Natural killer cell (primary cell): ENCODE measurements at regions not wholly inside any gene's neighbourhood (a gene's known extent, or its start where the extent isn't known, plus 50 kb on each side); places are given as distances from the start of the nearest gene placed in this dataset.
A peak's percentile ranks its signal among the peaks of the same experiment; 100 is the strongest.

Experiments
- ATAC-seq, 3 donors: fragments of 150-1000 bp in 2 of 3; fragments of 200-7000 bp in 1 of 3; cut with Tn5 transposase; 1 replicate in 1 of 3; 2 replicates in 2 of 3; pipeline ENCODE4 v1.10.0; 2021; ENCODE audit warnings: mild to moderate bottlenecking in 2 of 3, moderate library complexity in 2 of 3
- DNase-seq, 2 donors: peaks; one replicate each; pipeline versions ENCODE4 v3.0.0 to v3.0.0-alpha.2; 2013 to 2021; ENCODE audit warnings: mixed read lengths in 1 of 2
- H3K27ac ChIP-seq: one replicate; pipeline ENCODE4 v1.5.1; 2013; ENCODE audit warnings: mild to moderate bottlenecking, low read length
- H3K27me3 ChIP-seq: one replicate; pipeline ENCODE4 v1.6.1; 2013; ENCODE audit warnings: low read length; ENCODE audit not compliant: control insufficient read depth, insufficient read depth
- H3K36me3 ChIP-seq: one replicate; pipeline ENCODE4 v1.6.1; 2013; ENCODE audit warnings: low read length; ENCODE audit not compliant: control insufficient read depth, insufficient read depth
- H3K4me1 ChIP-seq: one replicate; pipeline ENCODE4 v1.6.1; 2013; ENCODE audit warnings: low read length; ENCODE audit not compliant: control insufficient read depth, insufficient read depth
- H3K4me3 ChIP-seq: one replicate; pipeline ENCODE4 v1.5.1; 2013; ENCODE audit warnings: low read length
- H3K9me3 ChIP-seq: one replicate; pipeline ENCODE4 v1.6.1; 2013; ENCODE audit warnings: low read length; ENCODE audit not compliant: control insufficient read depth, insufficient read depth
- H3K27ac Mint-ChIP-seq, 2 donors: one replicate each; pipeline ENCODE4 v1.8.0; 2022; ENCODE audit warnings: mild to moderate bottlenecking in 2 of 2, mixed read lengths in 2 of 2, moderate library complexity in 1 of 2
- H3K27me3 Mint-ChIP-seq, 2 donors: one replicate each; pipeline ENCODE4 v1.8.0; 2022; ENCODE audit warnings: low read depth in 2 of 2, mixed read lengths in 2 of 2
- H3K36me3 Mint-ChIP-seq: one replicate; pipeline ENCODE4 v1.8.0; 2022; ENCODE audit warnings: mixed read lengths
- H3K4me1 Mint-ChIP-seq, 2 donors: one replicate each; pipeline ENCODE4 v1.8.0; 2022; ENCODE audit warnings: mixed read lengths in 2 of 2
- H3K4me3 Mint-ChIP-seq: one replicate; pipeline ENCODE4 v1.8.0; 2022; ENCODE audit warnings: mild to moderate bottlenecking, moderate library complexity, mixed read lengths
- H3K9me3 Mint-ChIP-seq, 2 donors: one replicate each; pipeline ENCODE4 v1.8.0; 2022; ENCODE audit warnings: mixed read lengths in 2 of 2
- CTCF ChIP-seq: fragments of 200-600 bp; IDR thresholded peaks from one replicate; pipeline ENCODE4 v1.8.0; 2022; ENCODE audit warnings: antibody characterized with exemption
- WGBS: methylation state at CpG from one replicate; pipeline ENCODE4 v1.1.7; 2013; ENCODE audit warnings: missing lambda C conversion rate; ENCODE audit not compliant: insufficient coverage; 5-methylcytosine and 5-hydroxymethylcytosine counted together
- intact Hi-C: fragments of 100-400 bp; cut with micrococcal nuclease; formaldehyde crosslinking; loops from one replicate; pipeline ENCODE4 v1.14.2; 2022

- H3K9me3 ChIP-seq, result peaks cover under 1% of the 10 kb centered on the region
- Mint-ChIP-seq H3K9me3 (no peaks in the 10 kb centered on the region), H3K4me1 (peaks cover 0 to 10% of the 10 kb centered on the region in 2 donors), H3K27ac (no peak overlapping the region), H3K36me3 (no peaks in the 10 kb centered on the region), H3K4me3 (no peak overlapping the region), H3K27me3 (no peaks in the 10 kb centered on the region)
- no peak overlapping the region for H3K4me3 ChIP-seq
- intact Hi-C loops, result no loop called here
- WGBS, result 87% methylated on average over 2 of the region's 2 CpGs
- TF ChIP-seq CTCF, result no peak
- no peaks in the 10 kb centered on the region for H3K27me3 ChIP-seq
- H3K27ac ChIP-seq, result no peak overlapping the region
- H3K4me1 ChIP-seq, result peaks cover 34% of the 10 kb centered on the region
- DNase-seq, result no peak
- ATAC-seq, result no peak
- H3K36me3 ChIP-seq, result no peaks in the 10 kb centered on the region
Measured at GRCh38 chr10:30756151-30756550, 126.6 kb upstream of the LYZL2 start.

GRCh38 chr10:30755441-30755953 is 125.9 kb upstream of the LYZL2 start:
- DNase-seq (no peak), ATAC-seq (no peak)
- H3K4me3 Mint-ChIP-seq, result no peak overlapping the region
- H3K9me3 Mint-ChIP-seq, result no peaks in the 10 kb centered on the region
- intact Hi-C loops, result no loop called here
- H3K36me3 Mint-ChIP-seq, result no peaks in the 10 kb centered on the region
- no peaks in the 10 kb centered on the region for H3K27me3 Mint-ChIP-seq
- peaks cover 40% of the 10 kb centered on the region for H3K4me1 ChIP-seq
- no peak overlapping the region for H3K27ac ChIP-seq
- H3K36me3 ChIP-seq, result no peaks in the 10 kb centered on the region
- H3K27ac Mint-ChIP-seq, result no peak overlapping the region
- no peak overlapping the region for H3K4me3 ChIP-seq
- no peaks in the 10 kb centered on the region for H3K9me3 ChIP-seq
- no peaks in the 10 kb centered on the region for H3K27me3 ChIP-seq
- TF ChIP-seq CTCF, result no peak
- WGBS, result 95% methylated on average over 6 of the region's 6 CpGs
- peaks cover under 1 to 14% of the 10 kb centered on the region in 2 donors for H3K4me1 Mint-ChIP-seq

- intact Hi-C loops, result no loop called here
- Histone ChIP-seq H3K4me1 (peaks cover 62% of the 10 kb centered on the region), H3K36me3 (no peaks in the 10 kb centered on the region), H3K9me3 (no peaks in the 10 kb centered on the region), H3K27me3 (no peaks in the 10 kb centered on the region), H3K27ac (no peak overlapping the region), H3K4me3 (no peak overlapping the region)
- no peak for TF ChIP-seq CTCF
- no peaks in the 10 kb centered on the region for H3K27me3 Mint-ChIP-seq
- H3K9me3 Mint-ChIP-seq, result no peaks in the 10 kb centered on the region
- no peak overlapping the region for H3K27ac Mint-ChIP-seq
- H3K36me3 Mint-ChIP-seq, result no peaks in the 10 kb centered on the region
- ATAC-seq (no peak), DNase-seq (no peak)
- no peak overlapping the region for H3K4me3 Mint-ChIP-seq
- H3K4me1 Mint-ChIP-seq, result peaks cover 10 to 14% of the 10 kb centered on the region in 2 donors
- WGBS, result 92% methylated on average over 10 of the region's 10 CpGs
Measured at GRCh38 chr10:30752481-30752881, 122.9 kb upstream of the LYZL2 start.

GRCh38 chr10:30751678-30752331 is 122.3 kb upstream of the LYZL2 start:
- ATAC-seq, result peak in 2 of 3 donors; percentile 82 to 95
- intact Hi-C loops, result no loop called here
- no peaks in the 10 kb centered on the region for H3K36me3 Mint-ChIP-seq
- no peak for DNase-seq
- no peak overlapping the region for H3K27ac ChIP-seq
- H3K27ac Mint-ChIP-seq, result no peak overlapping the region
- no peak overlapping the region for H3K4me3 ChIP-seq
- peaks cover 10 to 14% of the 10 kb centered on the region in 2 donors for H3K4me1 Mint-ChIP-seq
- peaks cover 62% of the 10 kb centered on the region for H3K4me1 ChIP-seq
- peaks cover 0 to 3% of the 10 kb centered on the region in 2 donors for H3K27me3 Mint-ChIP-seq
- TF ChIP-seq CTCF, result no peak
- WGBS, result 56% methylated on average over 14 of the region's 14 CpGs
- no peaks in the 10 kb centered on the region for H3K9me3 ChIP-seq
- H3K9me3 Mint-ChIP-seq, result no peaks in the 10 kb centered on the region
- H3K36me3 ChIP-seq, result no peaks in the 10 kb centered on the region
- no peak overlapping the region for H3K4me3 Mint-ChIP-seq
- no peaks in the 10 kb centered on the region for H3K27me3 ChIP-seq
